C4-2B (cell line): ENCODE measurements at regions not wholly inside any gene's neighbourhood (a gene's known extent, or its start where the extent isn't known, plus 50 kb on each side); places are given as distances from the start of the nearest gene placed in this dataset.

Experiments used
- H3K27ac ChIP-seq: fragments of 450-650 bp; 2 replicates; pipeline ENCODE4 v1.5.1; 2017
- CTCF ChIP-seq: fragments of 450-650 bp; conservative IDR thresholded peaks from 2 replicates; pipeline ENCODE4 v1.5.1; 2017; ENCODE audit warnings: mild to moderate bottlenecking
- ZFX ChIP-seq: fragments of 450-650 bp; IDR thresholded peaks from 2 replicates; pipeline ENCODE4 v1.6.1; 2017

- no peak overlapping the region for H3K27ac ChIP-seq
- TF ChIP-seq CTCF (no peak), ZFX (no peak)
Observed at GRCh38 chr9:11432361-11432760, 819.6 kb upstream of the PTPRD start.

GRCh38 chr9:11443631-11444030, 830.8 kb upstream of the PTPRD start:
- TF ChIP-seq ZFX = no peak
- no peak for TF ChIP-seq CTCF
- no peak overlapping the region for H3K27ac ChIP-seq

- TF ChIP-seq CTCF = no peak
- no peak overlapping the region for H3K27ac ChIP-seq
Observed at GRCh38 chr9:11457825-11458790, 845.3 kb upstream of the PTPRD start.

- no peak overlapping the region for H3K27ac ChIP-seq
- TF ChIP-seq ZFX (no peak), CTCF (no peak)
Observed at GRCh38 chr9:11469745-11470144, 856.9 kb upstream of the PTPRD start.

- no peak for TF ChIP-seq CTCF
Observed at GRCh38 chr9:11471321-11471720, 858.5 kb upstream of the PTPRD start.

GRCh38 chr9:11500780-11501179, 888.0 kb upstream of the PTPRD start:
- no peak overlapping the region for H3K27ac ChIP-seq
- TF ChIP-seq CTCF = no peak
- no peak for TF ChIP-seq ZFX

More at GRCh38 chr9:11471321-11471720, 858.5 kb upstream of the PTPRD start:
- H3K27ac ChIP-seq = no peak overlapping the region

- no peak for TF ChIP-seq CTCF
- TF ChIP-seq ZFX = no peak
- no peak overlapping the region for H3K27ac ChIP-seq
Observed at GRCh38 chr9:11506980-11507379, 894.2 kb upstream of the PTPRD start.
